ENCODE measurements at regions not wholly inside any gene's neighbourhood (a gene's known extent, or its start where the extent isn't known, plus 50 kb on each side); places are given as distances from the start of the nearest gene placed in this dataset.

DNA sequence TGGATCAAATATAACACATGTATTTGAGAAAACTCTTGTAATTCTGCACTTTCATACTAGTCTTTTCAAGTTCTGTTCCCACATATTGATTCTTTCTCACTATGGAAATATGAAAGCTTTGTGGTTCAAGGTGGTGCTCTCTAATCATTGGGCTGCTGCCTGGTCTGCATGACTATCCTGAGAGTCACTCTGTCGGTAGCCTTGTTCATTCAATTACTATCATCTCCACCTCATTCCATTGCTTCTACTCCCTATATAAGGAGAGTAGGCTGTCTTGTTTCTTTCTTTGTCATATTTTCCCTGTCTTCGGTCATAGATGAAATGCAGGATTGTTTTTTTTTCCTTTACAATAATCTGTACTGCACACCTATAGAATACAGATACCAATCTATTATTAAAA is 341.4 kb upstream of the ACTBL2 start:
- Histone ChIP-seq H3F3A (ENCODE audit: low read length, unreplicated experiment) (no peaks in the 10 kb centered on the region), H3K9me2 (replicated peaks; ENCODE audit: low read length) (no peaks in the 10 kb centered on the region), H2AFZ (ENCODE audit: low read length) (no peak overlapping the region), H3K4me2 (ENCODE audit: low read length) (peak overlapping the region; percentile 39), H4K20me1 (ENCODE audit: low read length) (no peaks in the 10 kb centered on the region), H3K9ac (ENCODE audit: low read length) (peak overlapping the region; percentile 41; the same call in 1 of the 2 replicates), H3K4me1 (ENCODE audit: insufficient read depth, low read length) (peaks cover 36% of the 10 kb centered on the region), H3K27ac (ENCODE audit: low read length) (peak overlapping the region; percentile 93), H3K4me3 (ENCODE audit: low read length) (no peak overlapping the region), H3K36me3 (ENCODE audit: low read depth, low read length) (no peaks in the 10 kb centered on the region; the same call in 1 of the 2 replicates), H3K27me3 (ENCODE audit: low read length) (no peaks in the 10 kb centered on the region), H3K79me2 (ENCODE audit: low read length) (no peaks in the 10 kb centered on the region), H3K9me3 (ENCODE audit: low read length) (no peaks in the 10 kb centered on the region)
- no peak for TF ChIP-seq CTCF (conservative IDR thresholded peaks at IDR 0.05; ENCODE audit: low read depth, low read length)
- peak; percentile 68 for ATAC-seq
- CTCF ChIA-PET = no interaction called here
- no TSS peak for BruUV-seq (replicated peaks)
- POLR2A ChIA-PET (ENCODE audit: unreplicated experiment) = interaction anchor here (0.6 kb wide), 1 partner anchor 9 kb away, joined by 3 read pairs; no protein-coding TSS in a partner anchor
- DNase-seq = peak; percentile 83
- intact Hi-C loops (cut with micrococcal nuclease) = loop anchor here (5.0 to 10.0 kb wide), 3 partner anchors 61 to 387 kb away; no protein-coding TSS in a partner anchor

DNA sequence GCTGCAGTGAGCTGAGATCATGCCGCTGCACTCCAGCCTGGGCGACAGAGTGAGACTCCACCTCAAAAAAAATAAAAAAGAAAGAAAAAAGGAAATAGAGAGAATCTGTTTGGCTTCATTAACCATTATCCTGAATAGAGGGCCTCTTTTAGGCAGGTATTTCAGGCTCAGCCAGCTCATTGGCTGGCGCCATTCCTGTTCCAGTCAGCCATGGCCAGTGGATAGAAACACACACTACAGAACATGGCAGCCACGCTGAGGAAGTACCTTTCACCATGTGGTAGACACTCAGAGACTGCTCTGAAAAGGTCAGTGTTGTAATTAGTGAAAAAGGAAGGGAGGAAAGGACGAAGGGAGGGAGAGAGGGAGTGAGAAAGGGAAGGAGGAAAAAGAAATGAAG is 340.0 kb upstream of the ACTBL2 start:
- Histone ChIP-seq H3K27ac (ENCODE audit: low read length) (peak overlapping the region; percentile 93; the same call in 1 of the 2 replicates), H4K20me1 (ENCODE audit: low read length) (no peaks in the 10 kb centered on the region), H3K27me3 (ENCODE audit: low read length) (no peaks in the 10 kb centered on the region), H3K79me2 (ENCODE audit: low read length) (no peaks in the 10 kb centered on the region), H3F3A (ENCODE audit: low read length, unreplicated experiment) (no peaks in the 10 kb centered on the region), H3K9ac (ENCODE audit: low read length) (no peak overlapping the region), H3K9me2 (replicated peaks; ENCODE audit: low read length) (no peaks in the 10 kb centered on the region), H3K9me3 (ENCODE audit: low read length) (no peaks in the 10 kb centered on the region), H3K4me1 (ENCODE audit: insufficient read depth, low read length) (peaks cover 41% of the 10 kb centered on the region), H3K4me3 (ENCODE audit: low read length) (no peak overlapping the region), H2AFZ (ENCODE audit: low read length) (no peak overlapping the region), H3K4me2 (ENCODE audit: low read length) (no peak overlapping the region), H3K36me3 (ENCODE audit: low read depth, low read length) (no peaks in the 10 kb centered on the region; the same call in 1 of the 2 replicates)
- no peak for ATAC-seq
- no TSS peak for BruUV-seq (replicated peaks)
- intact Hi-C loops (cut with micrococcal nuclease) = loop anchor here (5.0 to 10.0 kb wide), 3 partner anchors 62 to 385 kb away; no protein-coding TSS in a partner anchor
- DNase-seq = no peak
- CTCF ChIA-PET = no interaction called here
- TF ChIP-seq EZH2phosphoT487 (IDR thresholded peaks at IDR 0.05; ENCODE audit: borderline replicate concordance, low read length) (no peak), CTCF (conservative IDR thresholded peaks at IDR 0.05; ENCODE audit: low read depth, low read length) (no peak), EZH2 (IDR thresholded peaks at IDR 0.05; ENCODE audit: low read length, unreplicated experiment) (no peak)
- POLR2A ChIA-PET (ENCODE audit: unreplicated experiment) = interaction anchor here (0.7 kb wide), 1 partner anchor 16 kb away, joined by 7 read pairs; no protein-coding TSS in a partner anchor

- H3K27me3 ChIP-seq (ENCODE audit: low read length) = no peaks in the 10 kb centered on the region
- DNase-seq = no peak
- H3K4me3 ChIP-seq (ENCODE audit: low read length) = no peak overlapping the region
- peaks cover 34% of the 10 kb centered on the region for H3K4me1 ChIP-seq (ENCODE audit: insufficient read depth, low read length)
- no peak for TF ChIP-seq EZH2phosphoT487 (IDR thresholded peaks at IDR 0.05; ENCODE audit: borderline replicate concordance, low read length)
- TF ChIP-seq CTCF (conservative IDR thresholded peaks at IDR 0.05; ENCODE audit: low read depth, low read length) = no peak
- TF ChIP-seq EZH2 (IDR thresholded peaks at IDR 0.05; ENCODE audit: low read length, unreplicated experiment) = no peak
- ChIA-PET CTCF (no interaction called here), POLR2A (ENCODE audit: unreplicated experiment) (interaction anchor here (0.7 kb wide), 1 partner anchor 21 kb away, joined by 5 read pairs; no protein-coding TSS in a partner anchor)
- intact Hi-C loops (cut with micrococcal nuclease) = no loop called here
- no peak overlapping the region for H3K9ac ChIP-seq (ENCODE audit: low read length)
- H3K36me3 ChIP-seq (ENCODE audit: low read depth, low read length) = no peaks in the 10 kb centered on the region; the same call in 1 of the 2 replicates
- no TSS peak for BruUV-seq (replicated peaks)
- no peaks in the 10 kb centered on the region for H3K79me2 ChIP-seq (ENCODE audit: low read length)
- H4K20me1 ChIP-seq (ENCODE audit: low read length) = no peaks in the 10 kb centered on the region
- peaks cover 7% of the 10 kb centered on the region for H3F3A ChIP-seq (ENCODE audit: low read length, unreplicated experiment)
- ATAC-seq = no peak
- H3K9me3 ChIP-seq (ENCODE audit: low read length) = no peaks in the 10 kb centered on the region
- H3K27ac ChIP-seq (ENCODE audit: low read length) = no peak overlapping the region
- no peak overlapping the region for H2AFZ ChIP-seq (ENCODE audit: low read length)
- H3K4me2 ChIP-seq (ENCODE audit: low read length) = no peak overlapping the region
- H3K9me2 ChIP-seq (replicated peaks; ENCODE audit: low read length) = no peaks in the 10 kb centered on the region
These were observed 335.8 kb upstream of the ACTBL2 start for GRCh38 chr5:57818397-57818796.

Data from PC-3 (cell line).